ENCODE measurements at regions not wholly inside any gene's neighbourhood (a gene's known extent, or its start where the extent isn't known, plus 50 kb on each side); places are given as distances from the start of the nearest gene placed in this dataset.

DNA sequence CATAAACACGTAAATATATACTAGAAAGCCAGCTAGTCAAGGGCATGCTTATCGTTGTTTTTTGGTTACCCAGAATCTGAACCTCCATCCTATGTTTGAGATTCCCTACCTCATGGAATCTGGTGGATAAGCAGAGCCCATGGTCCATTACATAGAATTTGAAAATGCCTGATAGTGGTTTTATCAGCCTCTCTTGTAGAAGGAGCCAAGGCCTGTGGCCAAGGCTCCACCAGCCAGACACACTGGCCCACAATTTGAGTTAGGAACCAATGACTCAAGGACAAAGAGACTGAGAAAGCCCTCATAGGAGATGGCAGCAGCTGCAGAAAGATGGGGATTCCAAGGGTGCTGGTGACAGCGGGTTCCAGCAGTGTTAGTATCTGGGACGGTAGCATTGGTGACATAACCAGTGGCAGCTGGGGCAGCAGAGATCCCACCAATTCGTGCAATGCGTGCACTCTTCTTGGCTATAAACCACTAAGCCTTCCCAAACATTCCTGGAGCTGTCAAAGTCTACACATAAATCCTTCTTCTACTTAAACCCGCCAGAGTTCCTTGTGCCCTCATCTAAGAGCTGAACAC, 51.2 kb upstream of the RMDN2 start:
- H3K27me3 ChIP-seq, result no peaks in the 10 kb centered on the region
- no peak overlapping the region for H3K4me3 ChIP-seq
- no peaks in the 10 kb centered on the region for H3K36me3 ChIP-seq
- no peak overlapping the region for H3K27ac ChIP-seq
- peaks cover 0 to 7% (median 0%) of the 10 kb centered on the region in 4 donors for H3K4me1 ChIP-seq
- TF ChIP-seq POLR2A (IDR thresholded peaks at IDR 0.05), result no peak
- TF ChIP-seq, protein P1, sequence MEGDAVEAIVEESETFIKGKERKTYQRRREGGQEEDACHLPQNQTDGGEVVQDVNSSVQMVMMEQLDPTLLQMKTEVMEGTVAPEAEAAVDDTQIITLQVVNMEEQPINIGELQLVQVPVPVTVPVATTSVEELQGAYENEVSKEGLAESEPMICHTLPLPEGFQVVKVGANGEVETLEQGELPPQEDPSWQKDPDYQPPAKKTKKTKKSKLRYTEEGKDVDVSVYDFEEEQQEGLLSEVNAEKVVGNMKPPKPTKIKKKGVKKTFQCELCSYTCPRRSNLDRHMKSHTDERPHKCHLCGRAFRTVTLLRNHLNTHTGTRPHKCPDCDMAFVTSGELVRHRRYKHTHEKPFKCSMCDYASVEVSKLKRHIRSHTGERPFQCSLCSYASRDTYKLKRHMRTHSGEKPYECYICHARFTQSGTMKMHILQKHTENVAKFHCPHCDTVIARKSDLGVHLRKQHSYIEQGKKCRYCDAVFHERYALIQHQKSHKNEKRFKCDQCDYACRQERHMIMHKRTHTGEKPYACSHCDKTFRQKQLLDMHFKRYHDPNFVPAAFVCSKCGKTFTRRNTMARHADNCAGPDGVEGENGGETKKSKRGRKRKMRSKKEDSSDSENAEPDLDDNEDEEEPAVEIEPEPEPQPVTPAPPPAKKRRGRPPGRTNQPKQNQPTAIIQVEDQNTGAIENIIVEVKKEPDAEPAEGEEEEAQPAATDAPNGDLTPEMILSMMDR (IDR thresholded peaks at IDR 0.05), result no peak
- DNase-seq, result no peak
- H3K9me3 ChIP-seq, result no peaks in the 10 kb centered on the region

DNA sequence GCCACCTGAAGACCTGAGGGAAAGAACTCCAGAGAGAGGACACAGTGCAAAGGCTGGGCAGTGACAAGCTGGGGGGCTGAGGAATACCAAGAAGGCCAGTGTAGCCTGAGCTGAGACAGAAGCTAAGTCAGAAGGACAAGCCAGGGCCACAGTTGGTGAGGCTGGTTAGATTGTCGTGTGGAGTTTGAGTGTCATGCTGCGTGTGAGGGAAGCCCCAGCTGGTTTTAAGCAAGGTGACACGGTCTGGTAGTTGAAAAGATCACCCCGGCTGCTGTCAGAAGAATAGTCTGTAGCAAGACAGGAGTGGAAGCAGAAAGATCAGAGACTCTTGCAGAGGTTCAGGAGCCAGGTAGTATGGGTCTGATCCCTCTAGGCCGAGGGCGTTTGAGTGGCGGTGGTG, 50.6 kb upstream of the RMDN2 start:
- H3K36me3 ChIP-seq, result no peaks in the 10 kb centered on the region
- no peaks in the 10 kb centered on the region for H3K9me3 ChIP-seq
- H3K27me3 ChIP-seq, result no peaks in the 10 kb centered on the region
- no peak overlapping the region for H3K4me3 ChIP-seq
- H3K27ac ChIP-seq, result no peak overlapping the region
- H3K4me1 ChIP-seq, result peaks cover 0 to 7% (median 0%) of the 10 kb centered on the region in 4 donors
- TF ChIP-seq, protein P1 (IDR thresholded peaks at IDR 0.05), result no peak
- TF ChIP-seq POLR2A (IDR thresholded peaks at IDR 0.05), result no peak
- no peak for DNase-seq
